Lower leg skin (tissue), 3 donors: ENCODE measurements at regions not wholly inside any gene's neighbourhood (a gene's known extent, or its start where the extent isn't known, plus 50 kb on each side); places are given as distances from the start of the nearest gene placed in this dataset.

Experiments
- CTCF ChIP-seq, 3 donors: fragments of 450-650 bp; IDR thresholded peaks; one replicate each; pipeline ENCODE4 v1.5.1; 2016; ENCODE audit warnings: antibody characterized with exemption in 3 of 3, mild to moderate bottlenecking in 3 of 3, moderate library complexity in 2 of 3
- POLR2A ChIP-seq, 2 donors: fragments of 450-650 bp; IDR thresholded peaks; one replicate each; pipeline ENCODE4 v1.6.1; 2016 to 2017; ENCODE audit warnings: antibody characterized with exemption in 2 of 2, mild to moderate bottlenecking in 1 of 2, moderate library complexity in 1 of 2

- no peak for TF ChIP-seq CTCF (IDR thresholded peaks at IDR 0.05)
- TF ChIP-seq POLR2A (IDR thresholded peaks at IDR 0.05), result no peak
Measured at GRCh38 chr13:80458543-80458942, 117.6 kb upstream of the SPRY2 start.
